OCI-LY7 (cell line): ENCODE measurements at regions not wholly inside any gene's neighbourhood (a gene's known extent, or its start where the extent isn't known, plus 50 kb on each side); places are given as distances from the start of the nearest gene placed in this dataset.

ENCODE experiments used
- BruUV-seq: library from RNA; stranded (reverse); fragments of 400-500 nt; replicated peaks from 2 replicates; lab custom pipeline; 2021; lab: Mats Ljungman, UMichigan
- CTCF ChIA-PET: fragments of 300-600 bp; sonication (Branson Sonifier 250); formaldehyde crosslinking; loops from one replicate; lab custom pipeline; 2022; ENCODE audit warnings: antibody characterized with exemption; ENCODE audit not compliant: unreplicated experiment; lab: Charles Lee
- POLR2A ChIA-PET: fragments of 300-600 bp; sonication (Branson Sonifier 250); formaldehyde crosslinking; loops from one replicate; lab custom pipeline; 2022; ENCODE audit warnings: antibody characterized with exemption; lab: Charles Lee
- DNase-seq: peaks from one replicate; pipeline ENCODE4 v3.0.0-alpha.2; 2015; ENCODE audit warnings: low spot score
- H2AFZ ChIP-seq: fragments of 200-600 bp; sonication (generic), shearing (Covaris generic); 2 replicates; pipeline ENCODE4 v1.6.1; 2014; ENCODE audit warnings: mild to moderate bottlenecking, antibody characterized with exemption, low read length, moderate library complexity
- H3K27ac ChIP-seq: fragments of 200-600 bp; sonication (generic); 2 replicates; pipeline ENCODE4 v1.5.1; 2014; ENCODE audit warnings: mixed run types, low read depth, mild to moderate bottlenecking, moderate library complexity, low read length, inconsistent platforms; ENCODE audit not compliant: poor library complexity, severe bottlenecking
- H3K36me3 ChIP-seq: fragments of 200-600 bp; sonication (generic); 2 replicates; pipeline ENCODE4 v1.6.1; 2014; ENCODE audit warnings: mild to moderate bottlenecking, antibody characterized with exemption, low read length, moderate library complexity, mixed read lengths; ENCODE audit not compliant: insufficient read depth
- H3K4me1 ChIP-seq: fragments of 200-600 bp; sonication (generic); 2 replicates; pipeline ENCODE4 v1.5.1; 2014; ENCODE audit warnings: mild to moderate bottlenecking, low read length; ENCODE audit not compliant: insufficient read depth, poor library complexity, severe bottlenecking
- H3K4me2 ChIP-seq: fragments of 200-600 bp; sonication (generic); 2 replicates; pipeline ENCODE4 v1.6.1; 2014; ENCODE audit warnings: mild to moderate bottlenecking, low read length
- H3K4me3 ChIP-seq: fragments of 200-600 bp; sonication (generic); 2 replicates; pipeline ENCODE4 v1.5.1; 2014; ENCODE audit warnings: mild to moderate bottlenecking, low read depth, low read length; ENCODE audit not compliant: poor library complexity, severe bottlenecking
- H3K79me2 ChIP-seq: fragments of 200-600 bp; sonication (generic); 2 replicates; pipeline ENCODE4 v1.6.1; 2016; ENCODE audit warnings: low read depth, mild to moderate bottlenecking, low read length, moderate library complexity, mixed read lengths; ENCODE audit not compliant: insufficient read depth
- H3K9me2 ChIP-seq: fragments of 200-600 bp; sonication (generic); 2 replicates; pipeline ENCODE4 v1.6.1; 2016; ENCODE audit warnings: mild to moderate bottlenecking, low read length, mixed read lengths; ENCODE audit not compliant: insufficient read depth
- H3K9me3 ChIP-seq: fragments of 200-600 bp; sonication (generic); 2 replicates; pipeline ENCODE4 v1.6.1; 2014; ENCODE audit warnings: mild to moderate bottlenecking, mixed run types, low read length, mixed read lengths
- H4K20me1 ChIP-seq: fragments of 200-600 bp; sonication (generic); 2 replicates; pipeline ENCODE4 v1.6.1; 2014; ENCODE audit warnings: mild to moderate bottlenecking, antibody characterized with exemption, low read length, moderate library complexity, mixed read lengths; ENCODE audit not compliant: insufficient read depth
- CTCF ChIP-seq: fragments of 200-600 bp; sonication (generic); conservative IDR thresholded peaks from 2 replicates; pipeline ENCODE4 v1.5.1; 2014; ENCODE audit warnings: mild to moderate bottlenecking, antibody characterized with exemption, low read length, moderate library complexity, mixed read lengths
- EZH2phosphoT487 ChIP-seq: fragments of 200-600 bp; sonication (generic); IDR thresholded peaks from 2 replicates; pipeline ENCODE4 v1.6.1; 2018; ENCODE audit warnings: low read depth, borderline replicate concordance, mild to moderate bottlenecking, mixed run types, antibody characterized with exemption, low read length, moderate library complexity, mixed read lengths
- intact Hi-C: fragments of 100-400 bp; cut with micrococcal nuclease; formaldehyde crosslinking; loops from one replicate; pipeline ENCODE4 v1.10.0; 2022; ENCODE audit not compliant: unreplicated experiment

- no peak overlapping the region for H3K4me2 ChIP-seq
- POLR2A ChIA-PET: no interaction called here
- BruUV-seq: no TSS peak
Measured at GRCh38 chr19:57053401-57053800, 66.4 kb upstream of the USP29 start.

GRCh38 chr19:57055956-57056355 is 63.8 kb upstream of the USP29 start:
- Histone ChIP-seq H3K9me3 (0 out of 2 replicates have a peak, but pooled peaks cover 3% of the 10 kb centered on the region), H3K4me2 (no peak overlapping the region), H3K4me3 (no peak overlapping the region), H4K20me1 (no peaks in the 10 kb centered on the region), H3K79me2 (no peaks in the 10 kb centered on the region), H3K9me2 (no peaks in the 10 kb centered on the region), H3K27ac (no peak overlapping the region), H3K36me3 (no peaks in the 10 kb centered on the region), H3K4me1 (no peaks in the 10 kb centered on the region), H2AFZ (no peak overlapping the region)
- BruUV-seq: no TSS peak
- intact Hi-C loops: no loop called here
- ChIA-PET CTCF (no interaction called here), POLR2A (no interaction called here)
- DNase-seq: no peak
- TF ChIP-seq CTCF: no peak
- no peak for TF ChIP-seq EZH2phosphoT487

More at GRCh38 chr19:57053401-57053800, 66.4 kb upstream of the USP29 start:
- Histone ChIP-seq H3K27ac (no peak overlapping the region), H3K4me3 (no peak overlapping the region), H3K79me2 (no peaks in the 10 kb centered on the region), H3K4me1 (no peaks in the 10 kb centered on the region), H2AFZ (no peak overlapping the region), H3K9me3 (no peaks in the 10 kb centered on the region), H4K20me1 (no peaks in the 10 kb centered on the region), H3K36me3 (no peaks in the 10 kb centered on the region), H3K9me2 (no peaks in the 10 kb centered on the region)
- CTCF ChIA-PET: no interaction called here
- intact Hi-C loops: no loop called here
- TF ChIP-seq EZH2phosphoT487 (no peak), CTCF (no peak)
- DNase-seq: no peak

GRCh38 chr19:57057036-57057686 is 62.6 kb upstream of the USP29 start:
- CTCF ChIA-PET: no interaction called here
- POLR2A ChIA-PET: no interaction called here
- BruUV-seq: no TSS peak

More at GRCh38 chr19:57057036-57057686, 62.6 kb upstream of the USP29 start:
- DNase-seq: no peak
- H3K4me1 ChIP-seq: no peaks in the 10 kb centered on the region
- no peaks in the 10 kb centered on the region for H3K36me3 ChIP-seq
- H3K9me3 ChIP-seq: 0 out of 2 replicates have a peak, but pooled peaks cover 5% of the 10 kb centered on the region
- intact Hi-C loops: no loop called here
- H2AFZ ChIP-seq: no peak overlapping the region
- TF ChIP-seq CTCF (no peak), EZH2phosphoT487 (no peak)
- no peak overlapping the region for H3K4me2 ChIP-seq
- H3K27ac ChIP-seq: no peak overlapping the region
- H4K20me1 ChIP-seq: no peaks in the 10 kb centered on the region
- H3K9me2 ChIP-seq: no peaks in the 10 kb centered on the region
- no peak overlapping the region for H3K4me3 ChIP-seq
- no peaks in the 10 kb centered on the region for H3K79me2 ChIP-seq
